ENCODE measurements at regions not wholly inside any gene's neighbourhood (a gene's known extent, or its start where the extent isn't known, plus 50 kb on each side); places are given as distances from the start of the nearest gene placed in this dataset.

- no peaks in the 10 kb centered on the region for H3K9me3 Mint-ChIP-seq
- no peak overlapping the region for H3K4me3 Mint-ChIP-seq
- no peak overlapping the region for H3K27ac Mint-ChIP-seq
- H2AK5ac ChIP-seq (ENCODE audit: insufficient read length, low read length): no peak overlapping the region
- no peak overlapping the region for H4K91ac ChIP-seq (ENCODE audit: insufficient read length, low read depth, low read length)
- H4K8ac ChIP-seq (replicated peaks; ENCODE audit: insufficient read length, low read depth, low read length): no peak overlapping the region
- H3K14ac ChIP-seq (ENCODE audit: insufficient read depth, low read length): no peak overlapping the region
- H2BK12ac ChIP-seq (ENCODE audit: insufficient read length, low read depth, low read length): no peak overlapping the region
- H3K23me2 ChIP-seq (ENCODE audit: insufficient read length, low read depth, low read length, poor library complexity, severe bottlenecking): no peaks in the 10 kb centered on the region
- H3K4ac ChIP-seq (ENCODE audit: low read depth, low read length): no peak overlapping the region
- no peaks in the 10 kb centered on the region for H3K4me1 Mint-ChIP-seq
- H4K5ac ChIP-seq (ENCODE audit: insufficient read length, low read depth, low read length): no peak overlapping the region
- H3K4me2 ChIP-seq (ENCODE audit: insufficient read depth, insufficient read length, low read length): no peak overlapping the region
- H3K27me3 ChIP-seq (ENCODE audit: insufficient read depth, low read length): no peaks in the 10 kb centered on the region
- WGBS (ENCODE audit: extremely low coverage, insufficient read length, low lambda C conversion rate): no CpG with 5 or more reads among the region's 4 CpGs
- H2AFZ ChIP-seq (ENCODE audit: low read length): no peak overlapping the region
- no peaks in the 10 kb centered on the region; the same call in 1 of the 2 replicates for H3K27me3 Mint-ChIP-seq (ENCODE audit: low read depth)
- H3K4me1 ChIP-seq (ENCODE audit: insufficient read depth, low read length): no peaks in the 10 kb centered on the region
- H2BK120ac ChIP-seq (ENCODE audit: low read depth, low read length, poor library complexity, severe bottlenecking): no peak overlapping the region
- H3T11ph ChIP-seq (ENCODE audit: low read length): no peak overlapping the region
- TF ChIP-seq, protein P1, sequence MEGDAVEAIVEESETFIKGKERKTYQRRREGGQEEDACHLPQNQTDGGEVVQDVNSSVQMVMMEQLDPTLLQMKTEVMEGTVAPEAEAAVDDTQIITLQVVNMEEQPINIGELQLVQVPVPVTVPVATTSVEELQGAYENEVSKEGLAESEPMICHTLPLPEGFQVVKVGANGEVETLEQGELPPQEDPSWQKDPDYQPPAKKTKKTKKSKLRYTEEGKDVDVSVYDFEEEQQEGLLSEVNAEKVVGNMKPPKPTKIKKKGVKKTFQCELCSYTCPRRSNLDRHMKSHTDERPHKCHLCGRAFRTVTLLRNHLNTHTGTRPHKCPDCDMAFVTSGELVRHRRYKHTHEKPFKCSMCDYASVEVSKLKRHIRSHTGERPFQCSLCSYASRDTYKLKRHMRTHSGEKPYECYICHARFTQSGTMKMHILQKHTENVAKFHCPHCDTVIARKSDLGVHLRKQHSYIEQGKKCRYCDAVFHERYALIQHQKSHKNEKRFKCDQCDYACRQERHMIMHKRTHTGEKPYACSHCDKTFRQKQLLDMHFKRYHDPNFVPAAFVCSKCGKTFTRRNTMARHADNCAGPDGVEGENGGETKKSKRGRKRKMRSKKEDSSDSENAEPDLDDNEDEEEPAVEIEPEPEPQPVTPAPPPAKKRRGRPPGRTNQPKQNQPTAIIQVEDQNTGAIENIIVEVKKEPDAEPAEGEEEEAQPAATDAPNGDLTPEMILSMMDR (conservative IDR thresholded peaks at IDR 0.05): no peak
- no peak overlapping the region for H3K27ac ChIP-seq (ENCODE audit: insufficient read length, low read depth, low read length)
- H4K20me1 ChIP-seq (ENCODE audit: control insufficient read depth, insufficient read depth, insufficient read length): no peaks in the 10 kb centered on the region
- no peak overlapping the region for H3K9ac ChIP-seq (ENCODE audit: extremely low read depth, insufficient read length, low read length)
- H3K18ac ChIP-seq (ENCODE audit: insufficient read length, low read depth, low read length): no peak overlapping the region
- no peak overlapping the region for H3K23ac ChIP-seq (ENCODE audit: insufficient read length, low read depth, low read length)
- no peak overlapping the region for H2BK20ac ChIP-seq (ENCODE audit: low read depth, low read length, poor library complexity, severe bottlenecking)
- H2BK15ac ChIP-seq (ENCODE audit: low read depth, low read length): no peak overlapping the region
- H3K79me1 ChIP-seq (ENCODE audit: insufficient read depth, low read depth, low read length, poor library complexity, severe bottlenecking): no peaks in the 10 kb centered on the region
- H3K56ac ChIP-seq (ENCODE audit: insufficient read length, low read depth, low read length): no peak overlapping the region
- no peaks in the 10 kb centered on the region for H3K36me3 Mint-ChIP-seq (ENCODE audit: insufficient read depth in 1 of 3, low read depth in 3 of 3)
- H2BK5ac ChIP-seq (ENCODE audit: insufficient read length, low read length): no peak overlapping the region
- no peaks in the 10 kb centered on the region for H3K79me2 ChIP-seq (ENCODE audit: insufficient read depth, low read length)
- no peaks in the 10 kb centered on the region for H3K9me3 ChIP-seq (ENCODE audit: control insufficient read depth, low read depth, low read length)
- DNase-seq: no peak
Measured at GRCh38 chr6:87807475-87807874, 105.4 kb upstream of the AKIRIN2 start.
